GM21360 (cell line): ENCODE measurements at regions not wholly inside any gene's neighbourhood (a gene's known extent, or its start where the extent isn't known, plus 50 kb on each side); places are given as distances from the start of the nearest gene placed in this dataset.

Experiments
- ATAC-seq: cut with Tn5 transposase; IDR thresholded peaks from one replicate; pipeline ENCODE4 v1.9.1; 2021; ENCODE audit warnings: mild to moderate bottlenecking, moderate library complexity; ENCODE audit not compliant: unreplicated experiment

GRCh38 chr20:4070323-4071177, 55.2 kb upstream of the RNF24 start:
- no peak for ATAC-seq

GRCh38 chr20:4069751-4070150, 54.4 kb upstream of the RNF24 start:
- ATAC-seq = no peak

GRCh38 chr20:4068708-4069107, 53.4 kb upstream of the RNF24 start:
- ATAC-seq = no peak

GRCh38 chr20:4067600-4068261, 52.4 kb upstream of the RNF24 start:
- ATAC-seq = no peak

GRCh38 chr20:4066551-4066950, 51.2 kb upstream of the RNF24 start:
- ATAC-seq = no peak

- no peak for ATAC-seq
These were observed 50.1 kb upstream of the RNF24 start for GRCh38 chr20:4065391-4065844.
